HCT116 (cell line): ENCODE measurements at regions not wholly inside any gene's neighbourhood (a gene's known extent, or its start where the extent isn't known, plus 50 kb on each side); places are given as distances from the start of the nearest gene placed in this dataset.

Experiments used
- ATAC-seq: fragments of 200-7000 bp; cut with Tn5 transposase; 2 replicates; pipeline ENCODE4 v1.9.1; 2020; ENCODE audit warnings: mild to moderate bottlenecking, moderate library complexity
- BruUV-seq: library from RNA; stranded (reverse); fragments of 400-500 nt; replicated peaks from 2 replicates; lab custom pipeline; 2021; lab: Mats Ljungman, UMichigan
- CTCF ChIA-PET: fragments of 300-600 bp; sonication (Branson Sonifier 250); formaldehyde crosslinking; loops from one replicate; lab custom pipeline; 2021; ENCODE audit warnings: antibody characterized with exemption; lab: Charles Lee
- POLR2A ChIA-PET: fragments of 300-600, 350-600 bp; sonication (Branson Sonifier 250); formaldehyde crosslinking; loops from one replicate; lab custom pipeline; 2021; ENCODE audit warnings: antibody characterized with exemption; lab: Charles Lee
- RAD21 ChIA-PET, 2 experiments: fragments of 300-600 bp; sonication (Branson Sonifier 250); formaldehyde crosslinking; loops; one replicate each; lab custom pipeline; 2023; ENCODE audit warnings: low total read pairs in 2 of 2; ENCODE audit not compliant: uncharacterized antibody in 2 of 2, unreplicated experiment in 2 of 2, low non-redundant PET in 1 of 2; lab: Charles Lee
- DNase-seq: peaks from one replicate; pipeline ENCODE4 v3.0.0-alpha.2; 2010; ENCODE audit warnings: low read depth, low spot score
- H2AFZ ChIP-seq: fragments of 200-600 bp; shearing (Covaris generic), sonication (generic); 2 replicates; pipeline ENCODE4 v1.6.1; 2017; ENCODE audit warnings: low read depth, mixed run types, mixed read lengths, antibody characterized with exemption, low read length; ENCODE audit not compliant: poor library complexity, severe bottlenecking
- H3K27ac ChIP-seq: 2 replicates; pipeline ENCODE4 v1.5.1; 2012; ENCODE audit warnings: low read depth, low read length
- H3K27me3 ChIP-seq: fragments of 200-600 bp; sonication (generic); 2 replicates; pipeline ENCODE4 v1.6.1; 2016; ENCODE audit warnings: mixed run types, low read length, mixed read lengths; ENCODE audit not compliant: insufficient read depth
- H3K36me3 ChIP-seq, 2 experiments: fragments of 200-500 bp in 1 of 2; fragments of 200-600 bp in 1 of 2; sonication (Bioruptor generic) in 1 of 2; sonication (generic) in 1 of 2; 2 replicates each; pipeline versions ENCODE4 v1.5.1 to v1.6.1; 2014 to 2016; ENCODE audit warnings: low read length in 2 of 2, inconsistent platforms in 1 of 2, mixed read lengths in 1 of 2, mixed run types in 1 of 2; ENCODE audit not compliant: insufficient read depth in 2 of 2, control insufficient read depth in 1 of 2
- H3K4me1 ChIP-seq, 2 experiments: fragments of 200-600 bp in 1 of 2; sonication (generic) in 1 of 2; 2 replicates each; pipeline versions ENCODE4 v1.5.1 to v1.6.1; 2012 to 2017; ENCODE audit warnings: low read length in 2 of 2, inconsistent platforms in 1 of 2, mild to moderate bottlenecking in 1 of 2, mixed read lengths in 1 of 2, mixed run types in 1 of 2, moderate library complexity in 1 of 2; ENCODE audit not compliant: insufficient read depth in 2 of 2, control insufficient read depth in 1 of 2
- H3K4me2 ChIP-seq: fragments of 200-600 bp; sonication (generic); 2 replicates; pipeline ENCODE4 v1.6.1; 2017; ENCODE audit warnings: mixed run types, low read length, mixed read lengths
- H3K4me3 ChIP-seq, 2 experiments: fragments of 200-600 bp in 1 of 2; sonication (generic) in 1 of 2; replicated peaks in 1 of 2; 2 replicates each; pipeline ENCODE4 v1.5.1; 2011 to 2016; ENCODE audit warnings: low read length in 2 of 2, control low read depth in 1 of 2, low read depth in 1 of 2, mild to moderate bottlenecking in 1 of 2, mixed read lengths in 1 of 2, mixed run types in 1 of 2
- H3K79me2 ChIP-seq: fragments of 200-600 bp; sonication (generic); 2 replicates; pipeline ENCODE4 v1.6.1; 2017; ENCODE audit warnings: mild to moderate bottlenecking, mixed run types, low read length, moderate library complexity, mixed read lengths; ENCODE audit not compliant: insufficient read depth
- H3K9ac ChIP-seq: fragments of 200-600 bp; sonication (generic); 2 replicates; pipeline ENCODE4 v1.6.1; 2016; ENCODE audit warnings: low read length, mixed read lengths
- H3K9me2 ChIP-seq: fragments of 200-600 bp; sonication (generic), shearing (Covaris generic); 2 replicates; pipeline ENCODE4 v1.6.1; 2017; ENCODE audit warnings: mixed run types, mild to moderate bottlenecking, moderate library complexity; ENCODE audit not compliant: insufficient read depth
- H3K9me3 ChIP-seq, 2 experiments: fragments of 200-500 bp in 1 of 2; fragments of 200-600 bp in 1 of 2; sonication (Bioruptor generic) in 1 of 2; sonication (generic) in 1 of 2; 2 replicates each; pipeline ENCODE4 v1.6.1; 2014 to 2017; ENCODE audit warnings: low read length in 2 of 2, mixed read lengths in 2 of 2, inconsistent platforms in 1 of 2, low read depth in 1 of 2, mild to moderate bottlenecking in 1 of 2, mixed run types in 1 of 2, moderate library complexity in 1 of 2; ENCODE audit not compliant: control insufficient read depth in 1 of 2, insufficient read depth in 1 of 2
- H4K20me1 ChIP-seq: fragments of 200-600 bp; sonication (generic), shearing (Covaris generic); 2 replicates; pipeline ENCODE4 v1.6.1; 2017; ENCODE audit warnings: mixed run types, mild to moderate bottlenecking, moderate library complexity; ENCODE audit not compliant: insufficient read depth
- EGR1 ChIP-seq: IDR thresholded peaks from 2 replicates; pipeline ENCODE4 v1.6.1; 2012; ENCODE audit warnings: low read depth
- EZH2 ChIP-seq: fragments of 200-600 bp; sonication (generic); IDR thresholded peaks from 2 replicates; pipeline ENCODE4 v1.6.1; 2017; ENCODE audit warnings: antibody characterized with exemption, mixed run types
- EZH2phosphoT487 ChIP-seq: fragments of 200-600 bp; IDR thresholded peaks from 2 replicates; pipeline ENCODE4 v1.6.1; 2018; ENCODE audit warnings: antibody characterized with exemption, borderline replicate concordance
- MAX ChIP-seq: IDR thresholded peaks from 2 replicates; pipeline ENCODE4 v1.6.1; 2012
- POLR2A ChIP-seq: IDR thresholded peaks from 2 replicates; pipeline ENCODE4 v1.7.0; 2011; ENCODE audit warnings: borderline replicate concordance; ENCODE audit not compliant: insufficient read depth, insufficient read length; ENCODE audit errors: extremely low read depth
- POLR2AphosphoS5 ChIP-seq: IDR thresholded peaks from 2 replicates; pipeline ENCODE4 v1.6.1; 2011; ENCODE audit warnings: mild to moderate bottlenecking, low read depth, low read length, moderate library complexity
- RAD21 ChIP-seq: IDR thresholded peaks from 2 replicates; pipeline ENCODE4 v1.6.1; 2012; ENCODE audit warnings: low read depth, mild to moderate bottlenecking
- SP1 ChIP-seq: IDR thresholded peaks from 2 replicates; pipeline ENCODE4 v1.6.1; 2012; ENCODE audit warnings: low read depth
- SRF ChIP-seq: IDR thresholded peaks from 2 replicates; pipeline ENCODE4 v1.6.1; 2012; ENCODE audit warnings: low read depth
- TCF7L2 ChIP-seq: IDR thresholded peaks from 2 replicates; pipeline ENCODE4 v1.7.0; 2011; ENCODE audit warnings: borderline replicate concordance, inconsistent platforms; ENCODE audit not compliant: insufficient read depth, insufficient read length; ENCODE audit errors: extremely low read depth
- YY1 ChIP-seq: IDR thresholded peaks from 2 replicates; pipeline ENCODE4 v1.6.1; 2011; ENCODE audit warnings: low read length, low read depth, moderate library complexity, mild to moderate bottlenecking; ENCODE audit not compliant: insufficient replicate concordance; ENCODE audit errors: extremely low read depth
- ZBTB33 ChIP-seq: IDR thresholded peaks from 2 replicates; pipeline ENCODE4 v1.6.1; 2011; ENCODE audit warnings: mild to moderate bottlenecking, low read length, moderate library complexity; ENCODE audit not compliant: insufficient replicate concordance; ENCODE audit errors: extremely low read depth
- ZNF274 ChIP-seq: fragments of 200-500 bp; sonication (Bioruptor generic); IDR thresholded peaks from 2 replicates; pipeline ENCODE4 v1.6.1; 2014; ENCODE audit warnings: mild to moderate bottlenecking, low read depth, low read length, inconsistent platforms
- intact Hi-C: fragments of 100-400 bp; cut with micrococcal nuclease; formaldehyde crosslinking; loops from 2 replicates; pipeline ENCODE4 v1.10.0; 2022

- Histone ChIP-seq H3K27ac (no peak overlapping the region), H3K9me2 (no peaks in the 10 kb centered on the region), H3K79me2 (no peaks in the 10 kb centered on the region), H3K9ac (no peak overlapping the region), H3K9me3 (no peaks in the 10 kb centered on the region), H3K4me2 (no peak overlapping the region), H3K36me3 (no peaks in the 10 kb centered on the region), H3K4me1 (no peaks in the 10 kb centered on the region), H2AFZ (no peak overlapping the region), H4K20me1 (no peaks in the 10 kb centered on the region), H3K27me3 (peaks cover 56% of the 10 kb centered on the region), H3K4me3 (no peak overlapping the region)
- no peak for TF ChIP-seq POLR2A
- no peak for TF ChIP-seq EGR1
- no peak for TF ChIP-seq POLR2AphosphoS5
- no peak for TF ChIP-seq ZBTB33
- no peak for TF ChIP-seq SP1
- no peak for TF ChIP-seq TCF7L2
- TF ChIP-seq SRF: no peak
- no peak for TF ChIP-seq EZH2phosphoT487
- TF ChIP-seq ZNF274: no peak
- no peak for TF ChIP-seq YY1
- no peak for TF ChIP-seq EZH2
- no peak for TF ChIP-seq RAD21
- no peak for TF ChIP-seq MAX
- ATAC-seq (no peak), DNase-seq (no peak)
- ChIA-PET RAD21 (no interaction called here), CTCF (no interaction called here), POLR2A (no interaction called here)
- intact Hi-C loops: no loop called here
- no TSS peak for BruUV-seq
These were observed 501.1 kb upstream of the TNP1 start for GRCh38 chr2:217360781-217361482.
